Glomerular visceral epithelial cell (primary cell): ENCODE measurements at regions not wholly inside any gene's neighbourhood (a gene's known extent, or its start where the extent isn't known, plus 50 kb on each side); places are given as distances from the start of the nearest gene placed in this dataset.
A peak's percentile ranks its signal among the peaks of the same experiment; 100 is the strongest.

ENCODE experiments used
- DNase-seq: peaks from one replicate; pipeline ENCODE4 v3.0.0-alpha.2; 2016; ENCODE audit errors: extremely low spot score

DNA sequence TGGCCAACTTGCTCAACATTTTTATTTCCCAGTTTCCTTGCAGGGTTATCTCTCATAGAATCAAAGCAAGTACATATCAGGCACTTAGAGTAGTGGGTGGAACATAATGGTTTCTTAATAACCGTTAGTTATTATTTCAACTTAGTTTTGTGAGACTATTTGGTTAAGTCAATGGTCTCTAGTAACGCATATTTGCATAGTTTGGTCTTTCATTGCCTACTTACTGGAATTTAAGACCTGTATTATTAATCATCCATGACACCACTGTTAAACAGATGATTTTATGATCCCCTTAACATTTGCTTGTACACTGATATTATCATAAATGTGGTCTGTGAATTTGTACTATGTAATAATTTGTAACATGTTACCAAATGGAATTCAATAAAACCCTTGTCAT lies 70.9 kb upstream of the SMIM31 start:
- no peak for DNase-seq

DNA sequence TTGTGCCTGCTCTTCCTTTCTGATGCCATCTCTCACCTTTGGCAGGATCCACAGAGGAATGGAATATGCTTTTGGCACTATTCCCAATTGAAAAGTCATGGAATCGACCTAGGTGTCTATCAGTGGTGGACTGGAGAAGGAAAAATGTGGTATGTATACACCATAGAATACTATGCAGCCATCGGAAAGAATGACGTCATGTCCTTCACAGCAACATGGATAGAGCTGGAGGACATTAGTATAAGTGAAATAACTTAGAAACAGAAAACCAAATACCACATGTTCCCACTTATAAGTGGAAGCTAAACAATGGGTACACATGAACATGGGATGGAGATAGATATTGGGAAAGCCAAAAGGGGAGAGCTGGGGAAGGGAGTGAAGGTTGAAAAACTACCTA lies 58.3 kb upstream of the SMIM31 start:
- DNase-seq: no peak

- DNase-seq: peak; percentile 11
Measured at GRCh38 chr4:164700471-164700870, 53.5 kb upstream of the SMIM31 start.

GRCh38 chr4:164701665-164702064 lies 52.3 kb upstream of the SMIM31 start:
- DNase-seq: no peak
